ENCODE measurements at regions not wholly inside any gene's neighbourhood (a gene's known extent, or its start where the extent isn't known, plus 50 kb on each side); places are given as distances from the start of the nearest gene placed in this dataset.

DNA sequence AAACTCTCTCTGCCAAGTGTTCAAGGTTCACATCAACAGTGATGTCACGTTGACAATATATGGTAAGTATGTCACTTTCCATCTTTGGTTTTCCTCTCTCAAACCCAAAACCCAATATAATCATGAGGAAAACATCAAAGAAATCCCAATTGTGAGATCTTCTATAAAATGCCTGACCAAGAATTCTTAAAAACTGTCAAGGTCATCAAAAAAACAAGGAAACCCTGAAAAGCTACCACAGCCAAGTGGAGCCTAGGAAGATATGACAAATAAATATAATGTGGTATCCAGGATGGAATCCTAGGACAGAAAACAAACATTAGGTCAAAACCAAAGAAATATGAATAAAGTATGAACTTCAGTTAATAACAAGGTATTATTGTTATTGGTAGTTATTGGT lies 85.2 kb upstream of the CCDC39 start:
- H3K18ac ChIP-seq (ENCODE audit: insufficient read length, low read depth, low read length): no peak overlapping the region
- no peak overlapping the region for H4K5ac ChIP-seq (ENCODE audit: insufficient read length, low read depth, low read length)
- Mint-ChIP-seq H3K4me1 (no peaks in the 10 kb centered on the region), H3K36me3 (ENCODE audit: insufficient read depth in 1 of 3, low read depth in 3 of 3) (peaks cover 3 to 26% (median 8%) of the 10 kb centered on the region in 3 experiments), H3K27me3 (ENCODE audit: low read depth) (no peaks in the 10 kb centered on the region), H3K27ac (no peak overlapping the region), H3K9me3 (peaks cover 22 to 37% of the 10 kb centered on the region in 2 experiments), H3K4me3 (no peak overlapping the region)
- no peaks in the 10 kb centered on the region for H3K23me2 ChIP-seq (ENCODE audit: insufficient read length, low read depth, low read length, poor library complexity, severe bottlenecking)
- H2AFZ ChIP-seq (ENCODE audit: low read length): no peak overlapping the region
- DNase-seq: no peak
- H4K91ac ChIP-seq (ENCODE audit: insufficient read length, low read depth, low read length): no peak overlapping the region
- no peak overlapping the region for H2BK15ac ChIP-seq (ENCODE audit: low read depth, low read length)
- no peak overlapping the region for H3K4ac ChIP-seq (ENCODE audit: low read depth, low read length)
- H3K14ac ChIP-seq (ENCODE audit: insufficient read depth, low read length): no peak overlapping the region
- no peak overlapping the region for H2AK5ac ChIP-seq (ENCODE audit: insufficient read length, low read length)
- H4K8ac ChIP-seq (replicated peaks; ENCODE audit: insufficient read length, low read depth, low read length): no peak overlapping the region
- H4K20me1 ChIP-seq (ENCODE audit: control insufficient read depth, insufficient read depth, insufficient read length): no peaks in the 10 kb centered on the region
- H3K27me3 ChIP-seq (ENCODE audit: insufficient read depth, low read length): no peaks in the 10 kb centered on the region
- no peak overlapping the region for H2BK120ac ChIP-seq (ENCODE audit: low read depth, low read length, poor library complexity, severe bottlenecking)
- H3K23ac ChIP-seq (ENCODE audit: insufficient read length, low read depth, low read length): no peak overlapping the region
- no CpG with 5 or more reads among the region's 1 CpG for WGBS (ENCODE audit: extremely low coverage, insufficient read length, low lambda C conversion rate)
- no peaks in the 10 kb centered on the region for H3K9me3 ChIP-seq (ENCODE audit: control insufficient read depth, low read depth, low read length)
- H3K4me2 ChIP-seq (ENCODE audit: insufficient read depth, insufficient read length, low read length): no peak overlapping the region
- TF ChIP-seq, protein P1, sequence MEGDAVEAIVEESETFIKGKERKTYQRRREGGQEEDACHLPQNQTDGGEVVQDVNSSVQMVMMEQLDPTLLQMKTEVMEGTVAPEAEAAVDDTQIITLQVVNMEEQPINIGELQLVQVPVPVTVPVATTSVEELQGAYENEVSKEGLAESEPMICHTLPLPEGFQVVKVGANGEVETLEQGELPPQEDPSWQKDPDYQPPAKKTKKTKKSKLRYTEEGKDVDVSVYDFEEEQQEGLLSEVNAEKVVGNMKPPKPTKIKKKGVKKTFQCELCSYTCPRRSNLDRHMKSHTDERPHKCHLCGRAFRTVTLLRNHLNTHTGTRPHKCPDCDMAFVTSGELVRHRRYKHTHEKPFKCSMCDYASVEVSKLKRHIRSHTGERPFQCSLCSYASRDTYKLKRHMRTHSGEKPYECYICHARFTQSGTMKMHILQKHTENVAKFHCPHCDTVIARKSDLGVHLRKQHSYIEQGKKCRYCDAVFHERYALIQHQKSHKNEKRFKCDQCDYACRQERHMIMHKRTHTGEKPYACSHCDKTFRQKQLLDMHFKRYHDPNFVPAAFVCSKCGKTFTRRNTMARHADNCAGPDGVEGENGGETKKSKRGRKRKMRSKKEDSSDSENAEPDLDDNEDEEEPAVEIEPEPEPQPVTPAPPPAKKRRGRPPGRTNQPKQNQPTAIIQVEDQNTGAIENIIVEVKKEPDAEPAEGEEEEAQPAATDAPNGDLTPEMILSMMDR (conservative IDR thresholded peaks at IDR 0.05): no peak
- no peak overlapping the region for H2BK20ac ChIP-seq (ENCODE audit: low read depth, low read length, poor library complexity, severe bottlenecking)
- no peak overlapping the region for H2BK5ac ChIP-seq (ENCODE audit: insufficient read length, low read length)
- no peaks in the 10 kb centered on the region for H3K4me1 ChIP-seq (ENCODE audit: insufficient read depth, low read length)
- no peak overlapping the region for H3T11ph ChIP-seq (ENCODE audit: low read length)
- H3K9ac ChIP-seq (ENCODE audit: extremely low read depth, insufficient read length, low read length): no peak overlapping the region
- H3K79me2 ChIP-seq (ENCODE audit: insufficient read depth, low read length): no peaks in the 10 kb centered on the region
- no peak overlapping the region for H3K56ac ChIP-seq (ENCODE audit: insufficient read length, low read depth, low read length)
- H2BK12ac ChIP-seq (ENCODE audit: insufficient read length, low read depth, low read length): no peak overlapping the region
- no peaks in the 10 kb centered on the region for H3K79me1 ChIP-seq (ENCODE audit: insufficient read depth, low read depth, low read length, poor library complexity, severe bottlenecking)
- no peak overlapping the region for H3K27ac ChIP-seq (ENCODE audit: insufficient read length, low read depth, low read length)
